GM12865 (cell line): ENCODE measurements at regions not wholly inside any gene's neighbourhood (a gene's known extent, or its start where the extent isn't known, plus 50 kb on each side); places are given as distances from the start of the nearest gene placed in this dataset.

Experiments
- DNase-seq: peaks from one replicate; pipeline ENCODE4 v3.0.0; 2010; ENCODE audit warnings: low read depth
- H3K4me3 ChIP-seq: 2 replicates; pipeline ENCODE4 v1.5.1; 2011; ENCODE audit warnings: mild to moderate bottlenecking, low read depth, low read length, control low read depth
- CTCF ChIP-seq: IDR thresholded peaks from 2 replicates; pipeline ENCODE4 v1.5.1; 2011; ENCODE audit warnings: low read length, control low read depth, low read depth, inconsistent platforms; ENCODE audit not compliant: insufficient read depth; ENCODE audit errors: missing control alignments

- TF ChIP-seq CTCF: no peak
- H3K4me3 ChIP-seq: no peak overlapping the region
- DNase-seq: no peak
These were observed 661.4 kb downstream of the EPHA7 start for GRCh38 chr6:92757925-92758324.

- DNase-seq: no peak
- no peak for TF ChIP-seq CTCF
- no peak overlapping the region for H3K4me3 ChIP-seq
These were observed 662.4 kb downstream of the EPHA7 start for GRCh38 chr6:92756912-92757311.

GRCh38 chr6:92753956-92754355 lies 665.4 kb downstream of the EPHA7 start:
- no peak for TF ChIP-seq CTCF
- DNase-seq: no peak
- H3K4me3 ChIP-seq: no peak overlapping the region

GRCh38 chr6:92752114-92752513 lies 667.2 kb downstream of the EPHA7 start:
- no peak for DNase-seq

GRCh38 chr6:92748131-92748530 lies 671.2 kb downstream of the EPHA7 start:
- H3K4me3 ChIP-seq: no peak overlapping the region
- no peak for TF ChIP-seq CTCF
- DNase-seq: no peak

More at GRCh38 chr6:92752114-92752513, 667.2 kb downstream of the EPHA7 start:
- no peak overlapping the region for H3K4me3 ChIP-seq
- no peak for TF ChIP-seq CTCF

- no peak for TF ChIP-seq CTCF
- DNase-seq: no peak
- no peak overlapping the region for H3K4me3 ChIP-seq
These were observed 681.4 kb downstream of the EPHA7 start for GRCh38 chr6:92737983-92738382.

GRCh38 chr6:92723390-92723931 lies 695.9 kb downstream of the EPHA7 start:
- no peak overlapping the region for H3K4me3 ChIP-seq
- no peak for TF ChIP-seq CTCF
- no peak for DNase-seq
